ENCODE measurements at regions not wholly inside any gene's neighbourhood (a gene's known extent, or its start where the extent isn't known, plus 50 kb on each side); places are given as distances from the start of the nearest gene placed in this dataset.
A peak's percentile ranks its signal among the peaks of the same experiment; 100 is the strongest.
"Not testable (repeated sequence)": the region's sequence is repeated elsewhere in the genome, so short reads cannot be mapped to it uniquely, and the experiment has no call there.

DNA sequence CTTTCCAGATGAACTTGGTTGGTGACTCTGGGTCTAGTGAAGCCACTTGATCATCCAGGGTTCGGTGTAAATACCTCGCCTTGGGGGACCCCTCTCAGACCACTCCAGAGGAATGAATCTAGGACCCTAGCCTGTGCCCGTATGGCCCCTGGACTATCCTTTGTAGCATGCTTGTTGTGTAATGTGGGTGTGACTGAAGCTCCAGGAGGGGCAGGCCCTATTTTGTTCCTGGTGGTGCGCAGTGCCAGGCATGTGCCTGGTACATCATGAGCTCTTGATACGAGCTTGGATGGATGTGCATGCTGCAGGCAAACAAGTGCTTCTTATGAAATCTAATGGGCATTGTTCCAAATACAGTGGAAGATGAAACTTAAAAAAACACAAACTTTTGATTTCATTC, 82.8 kb downstream of the EBLN2 start:
- H3K4me1 Mint-ChIP-seq: peaks cover 20% of the 10 kb centered on the region
- Histone ChIP-seq H3K27ac (ENCODE audit: low read depth, low read length) (peak overlapping the region; percentile 65), H3K4me1 (ENCODE audit: control insufficient read depth, insufficient read depth, low read length) (peaks cover 13% of the 10 kb centered on the region), H3K36me3 (ENCODE audit: control insufficient read depth, insufficient read depth, low read length) (no peaks in the 10 kb centered on the region), H3K9me3 (ENCODE audit: control insufficient read depth, low read length) (no peaks in the 10 kb centered on the region), H3K9ac (ENCODE audit: extremely low read depth, low read length, poor library complexity, severe bottlenecking) (no peak overlapping the region), H3K4me3 (ENCODE audit: low read length) (no peak overlapping the region), H3K27me3 (ENCODE audit: control insufficient read depth, insufficient read depth, low read length, poor library complexity, severe bottlenecking) (no peaks in the 10 kb centered on the region)
- no peaks in the 10 kb centered on the region for H3K36me3 Mint-ChIP-seq (ENCODE audit: low read depth)
- TF ChIP-seq, protein P1, sequence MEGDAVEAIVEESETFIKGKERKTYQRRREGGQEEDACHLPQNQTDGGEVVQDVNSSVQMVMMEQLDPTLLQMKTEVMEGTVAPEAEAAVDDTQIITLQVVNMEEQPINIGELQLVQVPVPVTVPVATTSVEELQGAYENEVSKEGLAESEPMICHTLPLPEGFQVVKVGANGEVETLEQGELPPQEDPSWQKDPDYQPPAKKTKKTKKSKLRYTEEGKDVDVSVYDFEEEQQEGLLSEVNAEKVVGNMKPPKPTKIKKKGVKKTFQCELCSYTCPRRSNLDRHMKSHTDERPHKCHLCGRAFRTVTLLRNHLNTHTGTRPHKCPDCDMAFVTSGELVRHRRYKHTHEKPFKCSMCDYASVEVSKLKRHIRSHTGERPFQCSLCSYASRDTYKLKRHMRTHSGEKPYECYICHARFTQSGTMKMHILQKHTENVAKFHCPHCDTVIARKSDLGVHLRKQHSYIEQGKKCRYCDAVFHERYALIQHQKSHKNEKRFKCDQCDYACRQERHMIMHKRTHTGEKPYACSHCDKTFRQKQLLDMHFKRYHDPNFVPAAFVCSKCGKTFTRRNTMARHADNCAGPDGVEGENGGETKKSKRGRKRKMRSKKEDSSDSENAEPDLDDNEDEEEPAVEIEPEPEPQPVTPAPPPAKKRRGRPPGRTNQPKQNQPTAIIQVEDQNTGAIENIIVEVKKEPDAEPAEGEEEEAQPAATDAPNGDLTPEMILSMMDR (conservative IDR thresholded peaks at IDR 0.05): no peak
- H3K4me3 Mint-ChIP-seq: no peak overlapping the region
- no peaks in the 10 kb centered on the region for H3K27me3 Mint-ChIP-seq (ENCODE audit: insufficient read depth)
- peak; percentile 7 for DNase-seq
- H3K9me3 Mint-ChIP-seq: no peaks in the 10 kb centered on the region
- 96% methylated on average over 5 of the region's 5 CpGs; no CpG with 5 or more reads in 1 of the 2 experiments for WGBS, 2 experiments (ENCODE audit: insufficient coverage in 1 of 2, insufficient read length in 1 of 2)
- no peak overlapping the region for H3K27ac Mint-ChIP-seq

DNA sequence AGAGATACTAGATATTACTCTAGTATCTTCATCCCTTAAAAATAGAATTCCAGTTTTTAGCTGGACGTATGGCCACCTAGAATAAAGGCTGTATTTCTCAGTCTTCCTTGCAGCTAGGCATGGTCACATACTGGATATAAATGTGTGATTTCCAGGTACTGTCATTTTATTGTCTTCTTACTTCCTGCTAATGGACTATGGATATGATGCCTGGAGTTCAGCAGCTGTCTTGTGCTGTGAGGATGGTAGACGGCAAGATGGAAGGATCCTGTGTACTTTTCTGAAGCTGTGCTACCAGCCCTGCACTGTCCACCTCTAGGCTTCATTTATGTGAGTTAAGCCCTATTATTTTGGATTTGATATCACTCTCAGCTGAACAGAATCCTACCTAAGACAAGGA, 83.4 kb downstream of the EBLN2 start:
- Histone ChIP-seq H3K4me1 (ENCODE audit: control insufficient read depth, insufficient read depth, low read length) (peaks cover 13% of the 10 kb centered on the region), H3K4me3 (ENCODE audit: low read length) (no peak overlapping the region), H3K9me3 (ENCODE audit: control insufficient read depth, low read length) (no peaks in the 10 kb centered on the region), H3K27me3 (ENCODE audit: control insufficient read depth, insufficient read depth, low read length, poor library complexity, severe bottlenecking) (no peaks in the 10 kb centered on the region), H3K36me3 (ENCODE audit: control insufficient read depth, insufficient read depth, low read length) (no peaks in the 10 kb centered on the region), H3K27ac (ENCODE audit: low read depth, low read length) (no peak overlapping the region), H3K9ac (ENCODE audit: extremely low read depth, low read length, poor library complexity, severe bottlenecking) (no peak overlapping the region)
- peak; percentile 2 for DNase-seq
- H3K4me1 Mint-ChIP-seq: peaks cover 20% of the 10 kb centered on the region
- H3K4me3 Mint-ChIP-seq: no peak overlapping the region
- TF ChIP-seq, protein P1 (conservative IDR thresholded peaks at IDR 0.05): no peak
- H3K27ac Mint-ChIP-seq: no peak overlapping the region
- H3K36me3 Mint-ChIP-seq (ENCODE audit: low read depth): no peaks in the 10 kb centered on the region
- no peaks in the 10 kb centered on the region for H3K27me3 Mint-ChIP-seq (ENCODE audit: insufficient read depth)
- no peaks in the 10 kb centered on the region for H3K9me3 Mint-ChIP-seq
- WGBS, 2 experiments (ENCODE audit: insufficient coverage in 1 of 2, insufficient read length in 1 of 2): 78 to 91% methylated on average over 1 to 2 of the region's 2 CpGs

DNA sequence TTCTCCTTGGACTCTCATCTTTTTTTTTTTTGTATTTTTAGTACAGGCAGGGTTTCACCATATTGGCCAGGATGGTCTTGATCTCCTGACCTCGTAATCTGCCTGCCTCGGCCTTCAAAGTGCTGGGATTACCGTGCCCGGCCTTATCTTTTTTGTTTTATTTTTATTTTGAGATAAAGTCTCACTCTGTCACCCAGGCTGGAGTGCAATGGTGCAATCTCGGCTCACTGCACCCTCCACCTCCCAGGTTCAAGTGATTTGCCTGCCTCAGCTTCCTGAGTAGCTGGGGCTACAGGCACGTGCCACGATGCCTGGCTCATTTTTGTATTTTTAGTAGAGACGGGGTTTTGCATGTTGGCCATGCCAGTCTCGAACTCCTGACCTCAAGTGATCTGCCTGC, 86.0 kb downstream of the EBLN2 start:
- not testable (repeated sequence) for H3K9me3 ChIP-seq (ENCODE audit: control insufficient read depth, low read length); H3K27me3 ChIP-seq (ENCODE audit: control insufficient read depth, insufficient read depth, low read length, poor library complexity, severe bottlenecking); H3K27ac Mint-ChIP-seq; H3K36me3 ChIP-seq (ENCODE audit: control insufficient read depth, insufficient read depth, low read length); H3K9ac ChIP-seq (ENCODE audit: extremely low read depth, low read length, poor library complexity, severe bottlenecking); H3K4me3 ChIP-seq (ENCODE audit: low read length); H3K36me3 Mint-ChIP-seq (ENCODE audit: low read depth); H3K4me3 Mint-ChIP-seq; H3K27ac ChIP-seq (ENCODE audit: low read depth, low read length); DNase-seq; H3K27me3 Mint-ChIP-seq (ENCODE audit: insufficient read depth); H3K9me3 Mint-ChIP-seq
- WGBS, 2 experiments (ENCODE audit: insufficient coverage in 1 of 2, insufficient read length in 1 of 2): 61 to 87% methylated on average over 2 to 9 of the region's 9 CpGs
- peaks cover 20% of the 10 kb centered on the region for H3K4me1 Mint-ChIP-seq
- H3K4me1 ChIP-seq (ENCODE audit: control insufficient read depth, insufficient read depth, low read length): peaks cover 13% of the 10 kb centered on the region

DNA sequence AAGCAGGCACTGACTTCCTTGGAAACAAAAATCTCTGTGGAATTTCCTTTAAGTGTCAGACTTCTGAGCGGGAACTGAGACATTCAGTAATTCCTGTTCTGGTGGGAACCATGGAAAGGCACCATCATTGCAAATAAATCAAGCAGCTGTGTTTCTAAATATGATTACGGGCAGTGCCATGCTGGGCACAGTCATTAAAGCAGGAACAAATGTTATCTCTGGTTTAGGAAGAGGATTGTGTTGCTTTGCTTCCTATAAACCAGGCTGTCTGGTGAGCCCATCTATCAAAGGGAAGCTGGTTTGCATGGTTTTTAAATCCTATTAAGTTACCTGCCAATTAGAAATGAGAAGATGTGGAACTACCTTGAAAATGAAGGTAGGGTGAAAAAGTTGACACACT, 86.7 kb downstream of the EBLN2 start:
- peaks cover 9% of the 10 kb centered on the region for H3K9me3 Mint-ChIP-seq
- WGBS, 2 experiments (ENCODE audit: insufficient coverage in 1 of 2, insufficient read length in 1 of 2): 95 to 96% methylated on average over 2 of the region's 2 CpGs
- peaks cover 9% of the 10 kb centered on the region for H3K9me3 ChIP-seq (ENCODE audit: control insufficient read depth, low read length)

More for the DNA sequence above, 86.7 kb downstream of the EBLN2 start:
- no peak overlapping the region for H3K4me3 Mint-ChIP-seq
- no peaks in the 10 kb centered on the region for H3K27me3 Mint-ChIP-seq (ENCODE audit: insufficient read depth)
- DNase-seq: no peak
- Histone ChIP-seq H3K4me1 (ENCODE audit: control insufficient read depth, insufficient read depth, low read length) (peaks cover 13% of the 10 kb centered on the region), H3K36me3 (ENCODE audit: control insufficient read depth, insufficient read depth, low read length) (no peaks in the 10 kb centered on the region), H3K27me3 (ENCODE audit: control insufficient read depth, insufficient read depth, low read length, poor library complexity, severe bottlenecking) (no peaks in the 10 kb centered on the region), H3K4me3 (ENCODE audit: low read length) (no peak overlapping the region), H3K9ac (ENCODE audit: extremely low read depth, low read length, poor library complexity, severe bottlenecking) (no peak overlapping the region), H3K27ac (ENCODE audit: low read depth, low read length) (no peak overlapping the region)
- no peaks in the 10 kb centered on the region for H3K36me3 Mint-ChIP-seq (ENCODE audit: low read depth)
- TF ChIP-seq, protein P1 (conservative IDR thresholded peaks at IDR 0.05): no peak
- H3K27ac Mint-ChIP-seq: no peak overlapping the region
- peaks cover 20% of the 10 kb centered on the region for H3K4me1 Mint-ChIP-seq
